Testis (tissue), 2 donors: ENCODE measurements at regions not wholly inside any gene's neighbourhood (a gene's known extent, or its start where the extent isn't known, plus 50 kb on each side); places are given as distances from the start of the nearest gene placed in this dataset.
A peak's percentile ranks its signal among the peaks of the same experiment; 100 is the strongest.

Source experiments
- DNase-seq: peaks from one replicate; pipeline ENCODE4 v3.0.0-alpha.2; 2019
- H3K27ac ChIP-seq, 2 donors: fragments of 200-600 bp; sonication (generic); one replicate each; pipeline ENCODE4 v1.5.1; 2019
- H3K27me3 ChIP-seq: fragments of 200-600 bp; sonication (generic); one replicate; pipeline ENCODE4 v1.5.1; 2019
- H3K36me3 ChIP-seq: fragments of 200-600 bp; sonication (generic); one replicate; pipeline ENCODE4 v1.5.1; 2017; ENCODE audit warnings: low read depth; ENCODE audit errors: missing control alignments
- H3K4me1 ChIP-seq: fragments of 200-600 bp; sonication (generic); one replicate; pipeline ENCODE4 v1.5.1; 2019
- H3K4me3 ChIP-seq, 2 donors: fragments of 200-600 bp; sonication (generic); one replicate each; pipeline ENCODE4 v1.5.1; 2017 to 2019
- H3K9me3 ChIP-seq: fragments of 200-600 bp; sonication (generic); one replicate; pipeline ENCODE4 v1.5.1; 2017
- POLR2A ChIP-seq: fragments of 450-650 bp; IDR thresholded peaks from one replicate; pipeline ENCODE4 v1.6.1; 2017; ENCODE audit warnings: antibody characterized with exemption, mild to moderate bottlenecking, moderate library complexity
- WGBS, 2 donors: methylation state at CpG; one replicate each; pipeline ENCODE4 v1.1.5; 2018; 5-methylcytosine and 5-hydroxymethylcytosine counted together
- intact Hi-C: fragments of 100-400 bp; cut with DNase I; formaldehyde crosslinking; loops from one replicate; pipeline ENCODE4 v1.15.1; 2023; ENCODE audit warnings: low total_unique reads
- TF ChIP-seq, protein P1 (sequence below), 3 experiments: fragments of 450-650 bp in 2 of 3; fragments of 200-600 bp in 1 of 3; sonication (generic) in 1 of 3; IDR thresholded peaks; one replicate each; pipeline ENCODE4 v1.5.1; 2016 to 2019; ENCODE audit warnings: antibody characterized with exemption in 3 of 3, mild to moderate bottlenecking in 2 of 3, moderate library complexity in 1 of 3

DNA sequence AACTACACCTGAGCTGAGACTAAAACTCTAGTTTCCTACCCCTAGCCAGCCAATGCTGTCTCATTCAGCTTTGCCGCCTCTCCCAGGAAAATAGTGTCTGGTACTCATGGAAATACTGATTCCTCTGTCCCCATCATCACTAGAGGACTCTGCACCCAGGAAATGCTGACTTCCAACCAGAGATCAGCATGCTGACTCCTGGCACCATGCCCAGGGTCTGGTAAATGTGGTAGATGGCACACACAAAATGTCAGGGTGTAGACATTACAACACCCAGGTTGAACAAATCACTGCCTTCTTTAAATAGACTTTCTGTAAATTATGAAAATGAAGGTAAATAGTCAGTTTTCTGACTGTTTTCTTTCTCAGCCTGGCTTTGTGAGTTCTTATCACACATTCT is 307.3 kb upstream of the CHAC2 start:
- Histone ChIP-seq H3K4me3 (no peak overlapping the region), H3K4me1 (no peaks in the 10 kb centered on the region), H3K9me3 (no peaks in the 10 kb centered on the region), H3K36me3 (no peaks in the 10 kb centered on the region), H3K27ac (no peak overlapping the region), H3K27me3 (no peaks in the 10 kb centered on the region)
- DNase-seq = no peak
- WGBS, 2 donors = 50% methylated on average over 1 of the region's 1 CpG
- no peak for TF ChIP-seq POLR2A
- TF ChIP-seq, protein P1, sequence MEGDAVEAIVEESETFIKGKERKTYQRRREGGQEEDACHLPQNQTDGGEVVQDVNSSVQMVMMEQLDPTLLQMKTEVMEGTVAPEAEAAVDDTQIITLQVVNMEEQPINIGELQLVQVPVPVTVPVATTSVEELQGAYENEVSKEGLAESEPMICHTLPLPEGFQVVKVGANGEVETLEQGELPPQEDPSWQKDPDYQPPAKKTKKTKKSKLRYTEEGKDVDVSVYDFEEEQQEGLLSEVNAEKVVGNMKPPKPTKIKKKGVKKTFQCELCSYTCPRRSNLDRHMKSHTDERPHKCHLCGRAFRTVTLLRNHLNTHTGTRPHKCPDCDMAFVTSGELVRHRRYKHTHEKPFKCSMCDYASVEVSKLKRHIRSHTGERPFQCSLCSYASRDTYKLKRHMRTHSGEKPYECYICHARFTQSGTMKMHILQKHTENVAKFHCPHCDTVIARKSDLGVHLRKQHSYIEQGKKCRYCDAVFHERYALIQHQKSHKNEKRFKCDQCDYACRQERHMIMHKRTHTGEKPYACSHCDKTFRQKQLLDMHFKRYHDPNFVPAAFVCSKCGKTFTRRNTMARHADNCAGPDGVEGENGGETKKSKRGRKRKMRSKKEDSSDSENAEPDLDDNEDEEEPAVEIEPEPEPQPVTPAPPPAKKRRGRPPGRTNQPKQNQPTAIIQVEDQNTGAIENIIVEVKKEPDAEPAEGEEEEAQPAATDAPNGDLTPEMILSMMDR (IDR thresholded peaks at IDR 0.05) = no peak
- intact Hi-C loops = no loop called here

DNA sequence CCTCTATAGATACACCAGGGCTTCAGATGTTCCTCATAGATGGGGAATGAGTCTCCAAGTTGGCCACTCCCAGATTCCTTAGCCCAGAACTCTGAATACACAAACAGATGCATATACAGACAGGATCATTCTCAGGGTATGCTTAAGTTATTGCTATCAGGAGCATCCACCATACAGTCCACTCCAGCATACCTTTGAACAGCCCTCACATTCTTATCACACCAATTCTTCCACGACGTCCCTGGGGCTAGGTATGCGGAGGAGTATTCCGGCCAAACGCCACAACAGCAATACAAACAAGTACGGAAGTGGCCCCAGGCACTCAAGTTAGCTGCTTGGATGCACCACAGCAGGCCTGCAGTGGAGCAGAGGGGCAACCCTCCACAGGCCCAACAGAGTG is 312.5 kb upstream of the CHAC2 start:
- intact Hi-C loops = no loop called here
- peaks cover 8% of the 10 kb centered on the region for H3K4me1 ChIP-seq
- no peak for TF ChIP-seq POLR2A
- TF ChIP-seq, protein P1 (IDR thresholded peaks at IDR 0.05) = no peak
- DNase-seq = no peak
- WGBS, 2 donors = 53 to 69% methylated on average over 6 of the region's 6 CpGs
- H3K9me3 ChIP-seq = no peaks in the 10 kb centered on the region
- H3K27ac ChIP-seq = no peak overlapping the region
- no peaks in the 10 kb centered on the region for H3K27me3 ChIP-seq
- no peaks in the 10 kb centered on the region for H3K36me3 ChIP-seq
- no peak overlapping the region for H3K4me3 ChIP-seq

DNA sequence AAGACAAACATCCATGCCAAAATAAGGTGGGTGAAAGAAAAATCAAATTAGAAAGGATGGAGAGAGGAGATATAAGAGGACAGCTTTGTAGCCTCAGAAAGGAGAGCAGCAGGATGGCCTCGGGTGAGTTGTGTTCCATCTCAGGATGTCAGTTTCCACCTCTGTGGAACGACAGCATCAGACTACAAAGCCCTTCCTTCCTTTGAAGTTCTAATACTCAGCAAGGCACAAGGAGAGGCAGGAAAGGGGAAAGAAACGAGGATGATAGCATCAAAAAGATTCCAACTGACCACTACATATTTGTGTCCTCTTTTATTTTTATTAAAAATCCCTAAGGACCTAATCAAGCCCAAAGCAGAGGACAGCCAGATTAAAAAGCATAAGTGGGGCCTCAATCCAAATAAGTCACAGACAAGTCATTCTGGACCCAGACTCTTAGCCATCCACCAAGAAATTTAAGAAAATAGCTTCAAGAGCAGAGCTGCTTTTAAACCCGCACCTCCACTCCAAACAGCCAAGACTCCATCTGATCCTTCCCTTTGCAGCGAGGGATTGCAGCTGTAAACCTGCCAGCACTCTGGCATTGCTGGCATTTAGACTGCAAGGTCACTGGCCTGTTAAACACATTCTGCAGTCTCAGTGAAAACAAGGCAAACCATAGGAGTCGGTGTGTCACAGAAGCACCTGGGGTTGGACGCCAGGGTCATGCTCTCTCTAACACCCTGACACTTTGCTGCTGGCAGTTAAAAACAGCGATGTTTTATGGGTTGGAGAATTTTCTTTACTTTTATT is 314.5 kb upstream of the CHAC2 start:
- WGBS, 2 donors = 36 to 40% methylated on average over 8 of the region's 8 CpGs
- H3K4me1 ChIP-seq = peaks cover 8% of the 10 kb centered on the region
- peak; percentile 56 for DNase-seq
- intact Hi-C loops = no loop called here
- H3K27me3 ChIP-seq = no peaks in the 10 kb centered on the region
- no peaks in the 10 kb centered on the region for H3K36me3 ChIP-seq
- no peaks in the 10 kb centered on the region for H3K9me3 ChIP-seq
- no peak for TF ChIP-seq POLR2A
- TF ChIP-seq, protein P1 (IDR thresholded peaks at IDR 0.05) = no peak
- H3K4me3 ChIP-seq = no peak overlapping the region
- no peak overlapping the region for H3K27ac ChIP-seq

DNA sequence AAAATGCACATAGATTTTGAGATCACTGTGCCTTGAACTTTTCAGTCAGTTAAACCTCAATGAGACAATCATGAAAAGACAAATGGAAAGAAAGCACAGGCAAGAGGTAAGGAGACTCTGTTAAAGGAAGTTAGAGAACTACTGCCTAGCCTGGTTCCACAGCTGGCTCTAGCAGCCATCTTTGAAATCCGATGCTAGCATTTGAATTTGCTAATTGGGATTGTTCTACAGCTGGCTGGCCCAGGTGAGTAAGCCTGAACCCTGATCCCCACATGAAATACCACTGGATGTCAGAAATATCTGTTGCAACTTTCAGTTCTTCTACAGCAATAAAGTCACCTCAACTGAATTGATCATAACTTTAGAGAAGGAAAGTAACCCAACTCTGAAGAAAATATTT is 315.2 kb upstream of the CHAC2 start:
- no peak for TF ChIP-seq POLR2A
- TF ChIP-seq, protein P1 (IDR thresholded peaks at IDR 0.05) = no peak
- no peak for DNase-seq
- no peaks in the 10 kb centered on the region for H3K27me3 ChIP-seq
- intact Hi-C loops = no loop called here
- no peak overlapping the region for H3K4me3 ChIP-seq
- H3K36me3 ChIP-seq = no peaks in the 10 kb centered on the region
- peaks cover 8% of the 10 kb centered on the region for H3K4me1 ChIP-seq
- WGBS, 2 donors = 50 to 55% methylated on average over 1 of the region's 1 CpG
- no peak overlapping the region for H3K27ac ChIP-seq
- no peaks in the 10 kb centered on the region for H3K9me3 ChIP-seq

DNA sequence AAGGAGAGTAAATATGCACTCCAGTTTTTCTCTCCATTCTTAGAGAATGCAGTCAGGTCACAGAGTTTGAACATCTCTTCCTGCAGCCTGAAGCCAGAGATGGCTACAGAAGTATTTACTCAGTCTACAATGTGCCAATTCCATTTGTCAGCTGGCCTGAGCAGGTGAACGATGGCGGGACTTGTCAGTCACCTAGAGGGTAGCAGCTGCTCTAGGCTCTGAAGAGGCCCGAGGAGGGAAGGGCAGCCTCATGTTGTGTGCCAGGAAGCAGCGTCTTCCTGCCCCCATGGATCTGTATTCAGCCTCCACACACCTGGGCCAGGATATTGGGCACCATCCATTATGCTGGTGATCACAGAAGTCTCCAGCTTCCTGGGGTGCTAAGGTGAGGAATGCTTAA is 316.7 kb upstream of the CHAC2 start:
- H3K4me1 ChIP-seq = peaks cover 8% of the 10 kb centered on the region
- H3K27me3 ChIP-seq = no peaks in the 10 kb centered on the region
- H3K9me3 ChIP-seq = no peaks in the 10 kb centered on the region
- no peaks in the 10 kb centered on the region for H3K36me3 ChIP-seq
- intact Hi-C loops = no loop called here
- no peak overlapping the region for H3K27ac ChIP-seq
- no peak overlapping the region for H3K4me3 ChIP-seq
- 71 to 81% methylated on average over 1 to 4 of the region's 4 CpGs for WGBS, 2 donors
- no peak for DNase-seq
- no peak for TF ChIP-seq POLR2A
- TF ChIP-seq, protein P1 (IDR thresholded peaks at IDR 0.05) = no peak
